ENCODE measurements at regions not wholly inside any gene's neighbourhood (a gene's known extent, or its start where the extent isn't known, plus 50 kb on each side); places are given as distances from the start of the nearest gene placed in this dataset.

DNA sequence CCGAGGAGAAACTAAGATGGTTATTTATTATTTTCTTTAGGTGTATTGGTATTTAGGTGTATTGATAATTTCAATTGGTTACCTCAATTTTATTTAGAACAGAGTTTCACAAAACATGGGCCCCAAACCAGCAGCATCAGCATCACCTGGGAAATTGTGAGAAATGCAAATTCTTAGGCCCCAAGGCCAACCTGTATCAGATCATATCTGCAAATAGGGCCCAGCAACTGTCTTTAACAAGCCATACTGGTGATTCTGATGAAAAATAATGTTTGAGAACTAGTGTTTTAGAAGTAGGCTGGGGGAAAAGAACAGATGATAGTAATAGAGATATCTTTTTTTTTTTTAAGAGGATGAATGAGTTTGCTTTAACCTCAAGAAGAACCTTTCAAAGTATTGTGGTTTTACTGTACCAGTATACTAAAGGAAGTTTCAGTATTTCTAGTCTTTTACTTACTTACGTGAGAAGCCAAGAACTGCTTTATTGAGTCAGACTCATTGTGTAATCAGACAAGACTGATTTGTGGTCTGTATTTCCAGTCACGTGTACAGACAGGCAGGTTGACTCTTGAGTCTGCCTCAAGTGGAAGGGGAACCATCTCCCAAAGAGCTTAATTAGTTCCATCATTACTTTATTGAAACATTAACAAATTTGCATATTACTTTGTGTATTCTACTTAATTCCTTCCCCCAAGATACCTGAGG is 60.4 kb upstream of the GAREM1 start:
- H4K20me1 ChIP-seq (ENCODE audit: insufficient read depth), result no peaks in the 10 kb centered on the region
- no peak overlapping the region for H3K9ac ChIP-seq (ENCODE audit: low read length)
- no peak overlapping the region for H3K27ac ChIP-seq (ENCODE audit: low read length)
- H3K36me3 ChIP-seq (ENCODE audit: insufficient read depth, low read length), result no peaks in the 10 kb centered on the region
- H3K4me3 ChIP-seq (ENCODE audit: low read length), result no peak overlapping the region
- H3K79me2 ChIP-seq (replicated peaks; ENCODE audit: insufficient read depth, low read length), result no peaks in the 10 kb centered on the region
- no peaks in the 10 kb centered on the region for H3K27me3 ChIP-seq (ENCODE audit: insufficient read depth, low read depth, low read length)
- no peaks in the 10 kb centered on the region for H3F3A ChIP-seq (ENCODE audit: insufficient read depth, low read length, poor library complexity, severe bottlenecking)
- no peak overlapping the region for H2AFZ ChIP-seq (ENCODE audit: low read depth, low read length)
- TF ChIP-seq POLR2AphosphoS5 (IDR thresholded peaks at IDR 0.05) (no peak), TAF1 (IDR thresholded peaks at IDR 0.05; ENCODE audit: low read depth) (no peak), SMC3 (conservative IDR thresholded peaks at IDR 0.05; ENCODE audit: poor library complexity) (no peak)
- TF ChIP-seq, protein P1, sequence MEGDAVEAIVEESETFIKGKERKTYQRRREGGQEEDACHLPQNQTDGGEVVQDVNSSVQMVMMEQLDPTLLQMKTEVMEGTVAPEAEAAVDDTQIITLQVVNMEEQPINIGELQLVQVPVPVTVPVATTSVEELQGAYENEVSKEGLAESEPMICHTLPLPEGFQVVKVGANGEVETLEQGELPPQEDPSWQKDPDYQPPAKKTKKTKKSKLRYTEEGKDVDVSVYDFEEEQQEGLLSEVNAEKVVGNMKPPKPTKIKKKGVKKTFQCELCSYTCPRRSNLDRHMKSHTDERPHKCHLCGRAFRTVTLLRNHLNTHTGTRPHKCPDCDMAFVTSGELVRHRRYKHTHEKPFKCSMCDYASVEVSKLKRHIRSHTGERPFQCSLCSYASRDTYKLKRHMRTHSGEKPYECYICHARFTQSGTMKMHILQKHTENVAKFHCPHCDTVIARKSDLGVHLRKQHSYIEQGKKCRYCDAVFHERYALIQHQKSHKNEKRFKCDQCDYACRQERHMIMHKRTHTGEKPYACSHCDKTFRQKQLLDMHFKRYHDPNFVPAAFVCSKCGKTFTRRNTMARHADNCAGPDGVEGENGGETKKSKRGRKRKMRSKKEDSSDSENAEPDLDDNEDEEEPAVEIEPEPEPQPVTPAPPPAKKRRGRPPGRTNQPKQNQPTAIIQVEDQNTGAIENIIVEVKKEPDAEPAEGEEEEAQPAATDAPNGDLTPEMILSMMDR (IDR thresholded peaks at IDR 0.05; ENCODE audit: poor library complexity, severe bottlenecking), result no peak
- H3K9me2 ChIP-seq (ENCODE audit: insufficient read depth, low read length), result no peaks in the 10 kb centered on the region
- H3K4me2 ChIP-seq (ENCODE audit: low read length), result no peak overlapping the region
- no peaks in the 10 kb centered on the region for H3K9me3 ChIP-seq (ENCODE audit: low read length)

DNA sequence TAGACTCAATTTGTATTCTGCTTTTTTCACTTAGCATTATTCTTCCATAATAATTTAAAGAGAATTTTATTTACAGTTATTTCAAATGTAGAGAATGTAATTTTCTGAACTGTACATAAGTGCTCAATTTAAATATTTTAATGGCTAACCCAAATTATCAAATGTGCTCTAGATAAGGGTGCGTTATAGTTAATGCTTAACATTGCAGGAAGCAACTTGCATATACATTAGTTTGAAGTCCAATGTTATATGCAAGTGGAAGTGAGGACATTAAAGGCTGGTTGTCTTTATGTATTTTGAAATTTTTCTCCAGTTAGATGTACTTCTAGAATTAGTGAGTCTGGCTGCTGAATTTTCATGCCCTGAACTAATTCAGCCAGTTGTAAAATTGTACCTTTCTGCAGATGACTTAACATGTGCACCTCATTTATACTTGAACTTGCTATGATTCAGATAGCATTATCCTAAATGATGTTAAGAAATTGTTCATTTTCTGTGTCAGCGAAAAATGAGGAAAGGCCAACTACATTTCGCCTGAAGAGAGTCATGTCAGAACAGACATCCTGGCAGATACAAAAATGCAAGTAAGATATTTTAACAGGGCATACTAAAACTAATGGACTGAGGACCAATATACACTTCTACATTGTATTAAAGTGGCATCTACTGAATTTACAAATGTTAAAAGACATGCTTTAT is 59.2 kb upstream of the GAREM1 start:
- Histone ChIP-seq H3F3A (ENCODE audit: insufficient read depth, low read length, poor library complexity, severe bottlenecking) (no peaks in the 10 kb centered on the region), H4K20me1 (ENCODE audit: insufficient read depth) (no peaks in the 10 kb centered on the region), H3K27ac (ENCODE audit: low read length) (no peak overlapping the region), H3K36me3 (ENCODE audit: insufficient read depth, low read length) (no peaks in the 10 kb centered on the region), H3K9me3 (ENCODE audit: low read length) (no peaks in the 10 kb centered on the region), H3K9me2 (ENCODE audit: insufficient read depth, low read length) (no peaks in the 10 kb centered on the region), H2AFZ (ENCODE audit: low read depth, low read length) (no peak overlapping the region), H3K9ac (ENCODE audit: low read length) (no peak overlapping the region), H3K4me2 (ENCODE audit: low read length) (no peak overlapping the region), H3K27me3 (ENCODE audit: insufficient read depth, low read depth, low read length) (no peaks in the 10 kb centered on the region), H3K79me2 (replicated peaks; ENCODE audit: insufficient read depth, low read length) (no peaks in the 10 kb centered on the region), H3K4me3 (ENCODE audit: low read length) (no peak overlapping the region)
- TF ChIP-seq EP300 (conservative IDR thresholded peaks at IDR 0.05; ENCODE audit: poor library complexity, severe bottlenecking), result no peak
- no peak for TF ChIP-seq SMC3 (conservative IDR thresholded peaks at IDR 0.05; ENCODE audit: poor library complexity)
- TF ChIP-seq EZH2 (IDR thresholded peaks at IDR 0.05; ENCODE audit: borderline replicate concordance, insufficient read depth, low read length, poor library complexity, severe bottlenecking), result no peak
- TF ChIP-seq MXI1 (conservative IDR thresholded peaks at IDR 0.05; ENCODE audit: poor library complexity, severe bottlenecking), result no peak
- TF ChIP-seq RAD21 (conservative IDR thresholded peaks at IDR 0.05), result no peak
- TF ChIP-seq, protein P2, sequence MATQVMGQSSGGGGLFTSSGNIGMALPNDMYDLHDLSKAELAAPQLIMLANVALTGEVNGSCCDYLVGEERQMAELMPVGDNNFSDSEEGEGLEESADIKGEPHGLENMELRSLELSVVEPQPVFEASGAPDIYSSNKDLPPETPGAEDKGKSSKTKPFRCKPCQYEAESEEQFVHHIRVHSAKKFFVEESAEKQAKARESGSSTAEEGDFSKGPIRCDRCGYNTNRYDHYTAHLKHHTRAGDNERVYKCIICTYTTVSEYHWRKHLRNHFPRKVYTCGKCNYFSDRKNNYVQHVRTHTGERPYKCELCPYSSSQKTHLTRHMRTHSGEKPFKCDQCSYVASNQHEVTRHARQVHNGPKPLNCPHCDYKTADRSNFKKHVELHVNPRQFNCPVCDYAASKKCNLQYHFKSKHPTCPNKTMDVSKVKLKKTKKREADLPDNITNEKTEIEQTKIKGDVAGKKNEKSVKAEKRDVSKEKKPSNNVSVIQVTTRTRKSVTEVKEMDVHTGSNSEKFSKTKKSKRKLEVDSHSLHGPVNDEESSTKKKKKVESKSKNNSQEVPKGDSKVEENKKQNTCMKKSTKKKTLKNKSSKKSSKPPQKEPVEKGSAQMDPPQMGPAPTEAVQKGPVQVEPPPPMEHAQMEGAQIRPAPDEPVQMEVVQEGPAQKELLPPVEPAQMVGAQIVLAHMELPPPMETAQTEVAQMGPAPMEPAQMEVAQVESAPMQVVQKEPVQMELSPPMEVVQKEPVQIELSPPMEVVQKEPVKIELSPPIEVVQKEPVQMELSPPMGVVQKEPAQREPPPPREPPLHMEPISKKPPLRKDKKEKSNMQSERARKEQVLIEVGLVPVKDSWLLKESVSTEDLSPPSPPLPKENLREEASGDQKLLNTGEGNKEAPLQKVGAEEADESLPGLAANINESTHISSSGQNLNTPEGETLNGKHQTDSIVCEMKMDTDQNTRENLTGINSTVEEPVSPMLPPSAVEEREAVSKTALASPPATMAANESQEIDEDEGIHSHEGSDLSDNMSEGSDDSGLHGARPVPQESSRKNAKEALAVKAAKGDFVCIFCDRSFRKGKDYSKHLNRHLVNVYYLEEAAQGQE (IDR thresholded peaks at IDR 0.05; ENCODE audit: borderline replicate concordance), result no peak

All from neural cell (in vitro differentiated cells).